ENCODE measurements at regions not wholly inside any gene's neighbourhood (a gene's known extent, or its start where the extent isn't known, plus 50 kb on each side); places are given as distances from the start of the nearest gene placed in this dataset.

GRCh38 chrX:138534410-138534809 is 177.1 kb downstream of the FGF13 start:
- ATAC-seq (ENCODE audit: low read depth in 2 of 2) (no peak), DNase-seq (no peak)
- Histone ChIP-seq H3K4me1 (ENCODE audit: control insufficient read depth, insufficient read depth, low read length, poor library complexity, severe bottlenecking) (no peaks in the 10 kb centered on the region), H3K4me3 (ENCODE audit: low read depth, low read length) (no peak overlapping the region), H3K27me3 (ENCODE audit: control insufficient read depth, insufficient read depth, low read length) (no peaks in the 10 kb centered on the region), H3K27ac (ENCODE audit: insufficient read depth, low read length, poor library complexity, severe bottlenecking) (no peak overlapping the region), H3K36me3 (ENCODE audit: control insufficient read depth, insufficient read depth, low read length) (no peaks in the 10 kb centered on the region), H3K9me3 (ENCODE audit: control insufficient read depth in 2 of 2, low read length in 2 of 2) (no peaks in the 10 kb centered on the region)
- Mint-ChIP-seq H3K9me3 (peaks cover 0 to 3% (median 0%) of the 10 kb centered on the region in 7 donors), H3K27me3 (no peaks in the 10 kb centered on the region), H3K27ac (no peak overlapping the region), H3K4me1 (no peaks in the 10 kb centered on the region), H3K4me3 (no peak overlapping the region), H3K36me3 (no peaks in the 10 kb centered on the region)

- Histone ChIP-seq H3K27ac (ENCODE audit: insufficient read depth, low read length, poor library complexity, severe bottlenecking) (no peak overlapping the region), H3K27me3 (ENCODE audit: control insufficient read depth, insufficient read depth, low read length) (no peaks in the 10 kb centered on the region), H3K4me1 (ENCODE audit: control insufficient read depth, insufficient read depth, low read length, poor library complexity, severe bottlenecking) (no peaks in the 10 kb centered on the region), H3K4me3 (ENCODE audit: low read depth, low read length) (no peak overlapping the region), H3K9me3 (ENCODE audit: control insufficient read depth in 2 of 2, low read length in 2 of 2) (no peaks in the 10 kb centered on the region), H3K36me3 (ENCODE audit: control insufficient read depth, insufficient read depth, low read length) (no peaks in the 10 kb centered on the region)
- Mint-ChIP-seq H3K36me3 (no peaks in the 10 kb centered on the region), H3K9me3 (peaks cover 0 to 13% (median 3%) of the 10 kb centered on the region in 7 donors), H3K27ac (no peak overlapping the region), H3K27me3 (no peaks in the 10 kb centered on the region), H3K4me3 (peak overlapping the region in 1 of 4 donors; percentile 10), H3K4me1 (no peaks in the 10 kb centered on the region)
- DNase-seq (no peak), ATAC-seq (ENCODE audit: low read depth in 2 of 2) (no peak)
These were observed 192.2 kb downstream of the FGF13 start for GRCh38 chrX:138519296-138519695.

- Histone ChIP-seq H3K27me3 (ENCODE audit: control insufficient read depth, insufficient read depth, low read length) (no peaks in the 10 kb centered on the region), H3K4me1 (ENCODE audit: control insufficient read depth, insufficient read depth, low read length, poor library complexity, severe bottlenecking) (no peaks in the 10 kb centered on the region), H3K27ac (ENCODE audit: insufficient read depth, low read length, poor library complexity, severe bottlenecking) (no peak overlapping the region), H3K36me3 (ENCODE audit: control insufficient read depth, insufficient read depth, low read length) (no peaks in the 10 kb centered on the region), H3K4me3 (ENCODE audit: low read depth, low read length) (no peak overlapping the region), H3K9me3 (ENCODE audit: control insufficient read depth in 2 of 2, low read length in 2 of 2) (no peaks in the 10 kb centered on the region)
- DNase-seq (no peak), ATAC-seq (ENCODE audit: low read depth in 2 of 2) (no peak)
- Mint-ChIP-seq H3K9me3 (peaks cover 2 to 9% (median 5%) of the 10 kb centered on the region in 7 donors), H3K27me3 (no peaks in the 10 kb centered on the region), H3K36me3 (no peaks in the 10 kb centered on the region), H3K27ac (no peak overlapping the region), H3K4me1 (no peaks in the 10 kb centered on the region), H3K4me3 (no peak overlapping the region)
These were observed 207.2 kb downstream of the FGF13 start for GRCh38 chrX:138504273-138504672.

GRCh38 chrX:138492371-138492770 is 219.1 kb downstream of the FGF13 start:
- no peak overlapping the region for H3K4me3 ChIP-seq (ENCODE audit: low read depth, low read length)
- no peak overlapping the region for H3K27ac Mint-ChIP-seq
- H3K4me1 ChIP-seq (ENCODE audit: control insufficient read depth, insufficient read depth, low read length, poor library complexity, severe bottlenecking) = no peaks in the 10 kb centered on the region
- H3K36me3 ChIP-seq (ENCODE audit: control insufficient read depth, insufficient read depth, low read length) = no peaks in the 10 kb centered on the region
- DNase-seq = no peak
- no peaks in the 10 kb centered on the region for H3K27me3 Mint-ChIP-seq
- H3K27ac ChIP-seq (ENCODE audit: insufficient read depth, low read length, poor library complexity, severe bottlenecking) = no peak overlapping the region
- H3K4me1 Mint-ChIP-seq = no peaks in the 10 kb centered on the region
- no peaks in the 10 kb centered on the region for H3K9me3 ChIP-seq (ENCODE audit: control insufficient read depth in 2 of 2, low read length in 2 of 2)
- H3K27me3 ChIP-seq (ENCODE audit: control insufficient read depth, insufficient read depth, low read length) = no peaks in the 10 kb centered on the region
- no peak for ATAC-seq (ENCODE audit: low read depth in 2 of 2)
- no peaks in the 10 kb centered on the region for H3K36me3 Mint-ChIP-seq
- no peaks in the 10 kb centered on the region for H3K9me3 Mint-ChIP-seq
- H3K4me3 Mint-ChIP-seq = no peak overlapping the region

GRCh38 chrX:138487866-138488265 is 223.7 kb downstream of the FGF13 start:
- Histone ChIP-seq H3K27ac (ENCODE audit: insufficient read depth, low read length, poor library complexity, severe bottlenecking) (no peak overlapping the region), H3K4me1 (ENCODE audit: control insufficient read depth, insufficient read depth, low read length, poor library complexity, severe bottlenecking) (no peaks in the 10 kb centered on the region), H3K36me3 (ENCODE audit: control insufficient read depth, insufficient read depth, low read length) (no peaks in the 10 kb centered on the region), H3K9me3 (ENCODE audit: control insufficient read depth in 2 of 2, low read length in 2 of 2) (no peaks in the 10 kb centered on the region), H3K4me3 (ENCODE audit: low read depth, low read length) (no peak overlapping the region), H3K27me3 (ENCODE audit: control insufficient read depth, insufficient read depth, low read length) (no peaks in the 10 kb centered on the region)
- no peaks in the 10 kb centered on the region for H3K36me3 Mint-ChIP-seq
- no peaks in the 10 kb centered on the region for H3K27me3 Mint-ChIP-seq
- DNase-seq (no peak), ATAC-seq (ENCODE audit: low read depth in 2 of 2) (no peak)
- no peak overlapping the region for H3K4me3 Mint-ChIP-seq
- H3K4me1 Mint-ChIP-seq = no peaks in the 10 kb centered on the region
- H3K9me3 Mint-ChIP-seq = no peaks in the 10 kb centered on the region
- H3K27ac Mint-ChIP-seq = no peak overlapping the region

GRCh38 chrX:138485767-138486166 is 225.8 kb downstream of the FGF13 start:
- no peak overlapping the region for H3K4me3 ChIP-seq (ENCODE audit: low read depth, low read length)
- H3K4me1 ChIP-seq (ENCODE audit: control insufficient read depth, insufficient read depth, low read length, poor library complexity, severe bottlenecking) = no peaks in the 10 kb centered on the region
- peaks cover 0 to 4% (median 0%) of the 10 kb centered on the region in 7 donors for H3K9me3 Mint-ChIP-seq
- H3K36me3 Mint-ChIP-seq = no peaks in the 10 kb centered on the region
- no peaks in the 10 kb centered on the region for H3K27me3 ChIP-seq (ENCODE audit: control insufficient read depth, insufficient read depth, low read length)
- ATAC-seq (ENCODE audit: low read depth in 2 of 2) (no peak), DNase-seq (no peak)
- H3K27ac Mint-ChIP-seq = no peak overlapping the region
- no peak overlapping the region for H3K27ac ChIP-seq (ENCODE audit: insufficient read depth, low read length, poor library complexity, severe bottlenecking)
- H3K4me1 Mint-ChIP-seq = no peaks in the 10 kb centered on the region
- H3K9me3 ChIP-seq (ENCODE audit: control insufficient read depth in 2 of 2, low read length in 2 of 2) = no peaks in the 10 kb centered on the region
- no peak overlapping the region for H3K4me3 Mint-ChIP-seq
- no peaks in the 10 kb centered on the region for H3K27me3 Mint-ChIP-seq
- H3K36me3 ChIP-seq (ENCODE audit: control insufficient read depth, insufficient read depth, low read length) = no peaks in the 10 kb centered on the region

- Histone ChIP-seq H3K27me3 (ENCODE audit: control insufficient read depth, insufficient read depth, low read length) (no peaks in the 10 kb centered on the region), H3K9me3 (ENCODE audit: control insufficient read depth in 2 of 2, low read length in 2 of 2) (no peaks in the 10 kb centered on the region), H3K36me3 (ENCODE audit: control insufficient read depth, insufficient read depth, low read length) (no peaks in the 10 kb centered on the region), H3K4me1 (ENCODE audit: control insufficient read depth, insufficient read depth, low read length, poor library complexity, severe bottlenecking) (no peaks in the 10 kb centered on the region), H3K27ac (ENCODE audit: insufficient read depth, low read length, poor library complexity, severe bottlenecking) (no peak overlapping the region), H3K4me3 (ENCODE audit: low read depth, low read length) (no peak overlapping the region)
- ATAC-seq (ENCODE audit: low read depth in 2 of 2) (no peak), DNase-seq (no peak)
- no peaks in the 10 kb centered on the region for H3K27me3 Mint-ChIP-seq
- no peaks in the 10 kb centered on the region for H3K36me3 Mint-ChIP-seq
- H3K4me1 Mint-ChIP-seq = no peaks in the 10 kb centered on the region
- H3K27ac Mint-ChIP-seq = no peak overlapping the region
- peaks cover 0 to 4% (median 0%) of the 10 kb centered on the region in 7 donors for H3K9me3 Mint-ChIP-seq
- no peak overlapping the region for H3K4me3 Mint-ChIP-seq
These were observed 226.3 kb downstream of the FGF13 start for GRCh38 chrX:138485224-138485623.

GRCh38 chrX:138484451-138484850 is 227.1 kb downstream of the FGF13 start:
- Histone ChIP-seq H3K4me1 (ENCODE audit: control insufficient read depth, insufficient read depth, low read length, poor library complexity, severe bottlenecking) (no peaks in the 10 kb centered on the region), H3K27ac (ENCODE audit: insufficient read depth, low read length, poor library complexity, severe bottlenecking) (no peak overlapping the region), H3K36me3 (ENCODE audit: control insufficient read depth, insufficient read depth, low read length) (no peaks in the 10 kb centered on the region), H3K4me3 (ENCODE audit: low read depth, low read length) (no peak overlapping the region), H3K27me3 (ENCODE audit: control insufficient read depth, insufficient read depth, low read length) (no peaks in the 10 kb centered on the region), H3K9me3 (ENCODE audit: control insufficient read depth in 2 of 2, low read length in 2 of 2) (no peaks in the 10 kb centered on the region)
- no peak for DNase-seq
- no peak overlapping the region for H3K27ac Mint-ChIP-seq
- H3K4me1 Mint-ChIP-seq = no peaks in the 10 kb centered on the region
- H3K9me3 Mint-ChIP-seq = peaks cover 0 to 4% (median 0%) of the 10 kb centered on the region in 7 donors
- H3K36me3 Mint-ChIP-seq = no peaks in the 10 kb centered on the region
- no peaks in the 10 kb centered on the region for H3K27me3 Mint-ChIP-seq
- ATAC-seq (ENCODE audit: low read depth in 2 of 2) = no peak
- H3K4me3 Mint-ChIP-seq = no peak overlapping the region

Measured in CD4-positive, CD25-positive, alpha-beta regulatory T cell (primary cell).